Stimulated activated naive CD8-positive, alpha-beta T cell treated with anti-CD3 and anti-CD28 coated beads, Interleukin-15, amount 100 ng/mL, for 72 hours (primary cell): ENCODE measurements at regions not wholly inside any gene's neighbourhood (a gene's known extent, or its start where the extent isn't known, plus 50 kb on each side); places are given as distances from the start of the nearest gene placed in this dataset.
"Not testable (repeated sequence)": the region's sequence is repeated elsewhere in the genome, so short reads cannot be mapped to it uniquely, and the experiment has no call there.

Experiments
- ATAC-seq: fragments of 150-1000 bp; cut with Tn5 transposase; 2 replicates; pipeline ENCODE4 v1.10.0; 2021; ENCODE audit warnings: mild to moderate bottlenecking, moderate library complexity
- DNase-seq, 2 donors: peaks; one replicate each; pipeline ENCODE4 v3.0.0; 2021 to 2022
- H3K27ac Mint-ChIP-seq, 2 donors: one replicate each; pipeline ENCODE4 v1.8.0; 2022; ENCODE audit warnings: mild to moderate bottlenecking in 2 of 2, mixed read lengths in 2 of 2, moderate library complexity in 2 of 2
- H3K27me3 Mint-ChIP-seq: one replicate; pipeline ENCODE4 v1.8.0; 2022; ENCODE audit warnings: mixed read lengths
- H3K4me1 Mint-ChIP-seq: one replicate; pipeline ENCODE4 v1.8.0; 2022; ENCODE audit warnings: mild to moderate bottlenecking, mixed read lengths
- H3K4me3 Mint-ChIP-seq, 2 donors: one replicate each; pipeline ENCODE4 v1.8.0; 2022; ENCODE audit warnings: mild to moderate bottlenecking in 2 of 2, mixed read lengths in 2 of 2, moderate library complexity in 1 of 2
- H3K9me3 Mint-ChIP-seq, 2 donors: one replicate each; pipeline ENCODE4 v1.8.0; 2022; ENCODE audit warnings: mixed read lengths in 2 of 2

GRCh38 chr4:91653067-91653466, 650.7 kb upstream of the GRID2 start:
- Mint-ChIP-seq H3K4me1 (no peaks in the 10 kb centered on the region), H3K9me3 (peaks cover 30 to 39% of the 10 kb centered on the region in 2 donors), H3K27ac (no peak overlapping the region), H3K4me3 (no peak overlapping the region), H3K27me3 (no peaks in the 10 kb centered on the region)
- DNase-seq: no peak
- no peak for ATAC-seq

- H3K9me3 Mint-ChIP-seq: peaks cover 0 to 28% of the 10 kb centered on the region in 2 donors
- no peaks in the 10 kb centered on the region for H3K4me1 Mint-ChIP-seq
- no peak overlapping the region for H3K4me3 Mint-ChIP-seq
- H3K27ac Mint-ChIP-seq: no peak overlapping the region
- DNase-seq: no peak
- no peaks in the 10 kb centered on the region for H3K27me3 Mint-ChIP-seq
- no peak for ATAC-seq
Observed at GRCh38 chr4:91681091-91681490, 622.7 kb upstream of the GRID2 start.

DNA sequence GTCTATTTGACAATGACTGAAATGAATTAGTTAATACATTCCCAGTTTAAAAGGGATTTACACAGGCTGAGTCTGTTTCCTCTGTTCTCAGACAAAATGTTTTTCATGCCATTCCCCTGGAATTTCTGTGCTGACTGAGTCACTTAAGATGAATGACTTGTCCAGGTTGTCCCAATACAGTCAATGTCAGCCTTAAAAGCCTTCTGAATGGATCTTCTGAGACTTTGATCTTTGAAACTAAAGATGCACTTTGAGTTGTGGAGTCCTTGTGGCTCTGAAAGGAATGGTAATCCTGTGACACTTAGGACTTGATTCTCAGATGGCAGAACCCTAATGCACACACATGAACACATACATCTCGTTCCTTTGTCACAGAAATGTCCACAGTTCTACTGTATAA, 622.2 kb upstream of the GRID2 start:
- DNase-seq (no peak), ATAC-seq (no peak)
- Mint-ChIP-seq H3K27me3 (no peaks in the 10 kb centered on the region), H3K9me3 (peaks cover 0 to 29% of the 10 kb centered on the region in 2 donors), H3K27ac (no peak overlapping the region), H3K4me3 (no peak overlapping the region), H3K4me1 (no peaks in the 10 kb centered on the region)

DNA sequence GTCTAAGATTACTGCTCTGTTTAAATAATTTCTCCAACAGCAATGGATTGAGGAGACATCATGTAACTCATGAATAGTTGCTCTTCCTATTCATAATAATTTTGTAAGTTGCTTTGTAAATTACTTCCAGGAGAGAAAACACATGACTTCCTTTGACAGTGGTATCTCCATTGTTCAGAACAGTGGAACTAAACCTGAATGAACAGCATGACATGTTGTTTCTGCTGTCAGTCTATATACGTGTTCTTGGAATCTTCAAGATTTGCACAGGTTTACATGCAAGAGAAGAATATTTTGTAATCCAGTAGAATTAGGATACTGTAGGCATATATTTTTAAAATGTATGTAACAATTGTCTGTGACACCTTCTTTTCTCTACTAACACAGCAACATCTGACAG, 618.8 kb upstream of the GRID2 start:
- H3K4me3 Mint-ChIP-seq: no peak overlapping the region
- no peak overlapping the region for H3K27ac Mint-ChIP-seq
- ATAC-seq: no peak
- DNase-seq: no peak
- H3K9me3 Mint-ChIP-seq: peaks cover 0 to 21% of the 10 kb centered on the region in 2 donors
- no peaks in the 10 kb centered on the region for H3K4me1 Mint-ChIP-seq
- no peaks in the 10 kb centered on the region for H3K27me3 Mint-ChIP-seq

DNA sequence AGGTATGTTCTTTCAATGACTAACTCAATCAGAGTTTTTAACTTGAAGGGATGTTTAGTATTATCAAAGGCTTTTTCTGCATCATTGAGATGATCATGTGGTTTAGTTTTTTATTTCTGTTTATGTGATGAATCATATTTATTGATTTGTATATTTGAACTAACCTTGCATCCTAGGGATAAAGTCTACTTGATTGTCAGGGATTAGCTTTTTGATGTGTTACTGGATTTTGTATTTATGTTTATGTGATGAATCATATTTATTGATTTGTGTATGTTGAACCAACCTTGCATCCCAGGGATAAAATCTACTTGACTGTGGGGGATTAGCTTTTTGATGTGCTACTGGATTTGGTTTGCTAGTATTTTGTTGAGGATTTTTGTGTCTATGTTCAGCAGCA, 615.4 kb upstream of the GRID2 start:
- H3K4me1 Mint-ChIP-seq: no peaks in the 10 kb centered on the region
- H3K9me3 Mint-ChIP-seq: peaks cover 7 to 40% of the 10 kb centered on the region in 2 donors
- no peak overlapping the region for H3K4me3 Mint-ChIP-seq
- ATAC-seq (no peak), DNase-seq (no peak)
- no peaks in the 10 kb centered on the region for H3K27me3 Mint-ChIP-seq
- no peak overlapping the region for H3K27ac Mint-ChIP-seq

DNA sequence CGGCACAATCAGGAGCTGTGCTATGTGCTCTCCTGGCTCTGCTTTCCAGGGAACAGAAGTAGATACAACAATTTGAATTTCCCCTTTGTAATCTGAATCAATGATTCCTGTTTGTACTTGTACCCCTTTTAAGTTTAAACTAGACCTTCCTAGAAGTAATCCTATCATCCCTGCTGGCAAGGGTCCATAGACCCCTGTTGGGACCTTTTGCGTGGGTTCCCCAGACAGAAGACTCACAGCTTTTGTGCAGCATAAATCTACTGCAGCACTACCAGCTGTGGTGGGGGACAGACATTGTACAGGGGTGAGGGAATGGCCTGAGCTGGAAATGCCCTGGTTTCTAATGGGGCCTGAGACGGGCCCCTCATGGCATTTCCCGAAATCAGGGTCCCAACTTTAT, 604.1 kb upstream of the GRID2 start:
- not testable (repeated sequence) for H3K4me1 Mint-ChIP-seq, H3K4me3 Mint-ChIP-seq, H3K27me3 Mint-ChIP-seq, H3K27ac Mint-ChIP-seq, ATAC-seq, DNase-seq
- peaks cover 19% of the 10 kb centered on the region in 2 donors for H3K9me3 Mint-ChIP-seq

GRCh38 chr4:91729851-91730250, 573.9 kb upstream of the GRID2 start:
- ATAC-seq: no peak

GRCh38 chr4:91734682-91735081, 569.1 kb upstream of the GRID2 start:
- DNase-seq: no peak
- Mint-ChIP-seq H3K27ac (no peak overlapping the region), H3K9me3 (no peaks in the 10 kb centered on the region), H3K4me1 (no peaks in the 10 kb centered on the region), H3K27me3 (no peaks in the 10 kb centered on the region), H3K4me3 (no peak overlapping the region)
- ATAC-seq: no peak

More at GRCh38 chr4:91729851-91730250, 573.9 kb upstream of the GRID2 start:
- Mint-ChIP-seq H3K4me3 (no peak overlapping the region), H3K27me3 (no peaks in the 10 kb centered on the region), H3K9me3 (no peaks in the 10 kb centered on the region), H3K4me1 (no peaks in the 10 kb centered on the region), H3K27ac (no peak overlapping the region)
- DNase-seq: no peak

- not testable (repeated sequence) for H3K27ac Mint-ChIP-seq, H3K27me3 Mint-ChIP-seq, DNase-seq, H3K4me3 Mint-ChIP-seq, ATAC-seq, H3K9me3 Mint-ChIP-seq, H3K4me1 Mint-ChIP-seq
Observed at GRCh38 chr4:91738831-91739230, 564.9 kb upstream of the GRID2 start.

GRCh38 chr4:91746551-91746950, 557.2 kb upstream of the GRID2 start:
- Mint-ChIP-seq H3K27ac (no peak overlapping the region), H3K9me3 (peaks cover 24 to 26% of the 10 kb centered on the region in 2 donors), H3K27me3 (no peaks in the 10 kb centered on the region), H3K4me1 (no peaks in the 10 kb centered on the region), H3K4me3 (no peak overlapping the region)
- ATAC-seq (no peak), DNase-seq (no peak)

DNA sequence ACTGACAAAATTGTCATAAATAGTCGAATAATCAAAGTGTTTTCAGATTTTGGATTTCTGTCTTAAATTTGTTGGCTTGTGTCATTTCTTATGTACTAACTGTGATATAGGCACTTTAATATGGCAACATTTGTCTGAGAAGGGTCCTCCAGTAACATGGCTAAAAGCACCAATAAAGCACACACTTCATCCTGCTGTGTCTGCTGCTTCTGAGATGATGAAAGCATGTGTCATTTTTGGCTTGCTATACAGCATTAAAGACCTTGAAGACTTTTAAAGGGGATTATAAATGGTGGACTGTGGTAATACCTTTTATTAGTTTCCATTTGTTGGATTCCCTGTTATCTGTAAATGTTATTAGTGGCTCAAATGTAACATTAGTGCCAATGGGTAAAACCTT, 551.8 kb upstream of the GRID2 start:
- Mint-ChIP-seq H3K9me3 (peaks cover 4 to 7% of the 10 kb centered on the region in 2 donors), H3K4me1 (no peaks in the 10 kb centered on the region), H3K4me3 (no peak overlapping the region), H3K27me3 (no peaks in the 10 kb centered on the region), H3K27ac (no peak overlapping the region)
- DNase-seq: no peak
- no peak for ATAC-seq

DNA sequence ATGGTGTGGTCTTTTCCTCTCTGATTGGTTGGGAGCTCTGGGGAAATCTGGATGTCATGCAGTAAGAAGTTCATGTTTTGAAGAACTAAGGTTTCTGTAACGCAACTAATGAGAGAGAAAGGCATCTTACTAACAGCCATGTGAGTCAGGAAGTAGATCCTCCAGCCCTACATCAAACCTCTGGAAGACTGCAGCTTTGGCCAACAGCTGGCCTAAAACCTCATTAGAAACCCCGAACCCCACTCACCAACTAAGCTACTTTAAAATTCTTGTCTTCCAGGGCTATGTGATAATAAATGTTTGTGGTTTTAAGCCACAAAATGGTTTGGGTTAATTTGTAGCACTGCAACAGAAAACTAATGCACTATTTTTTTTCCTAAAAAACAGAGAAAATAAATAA, 549.0 kb upstream of the GRID2 start:
- H3K4me1 Mint-ChIP-seq: no peaks in the 10 kb centered on the region
- no peak overlapping the region for H3K4me3 Mint-ChIP-seq
- H3K27ac Mint-ChIP-seq: no peak overlapping the region
- no peaks in the 10 kb centered on the region for H3K27me3 Mint-ChIP-seq
- DNase-seq (no peak), ATAC-seq (no peak)
- peaks cover 4 to 7% of the 10 kb centered on the region in 2 donors for H3K9me3 Mint-ChIP-seq

- Mint-ChIP-seq H3K27me3 (no peaks in the 10 kb centered on the region), H3K27ac (no peak overlapping the region), H3K4me3 (no peak overlapping the region), H3K9me3 (peaks cover 0 to 4% of the 10 kb centered on the region in 2 donors), H3K4me1 (no peaks in the 10 kb centered on the region)
- ATAC-seq (no peak), DNase-seq (no peak)
Observed at GRCh38 chr4:91758487-91758886, 545.3 kb upstream of the GRID2 start.

GRCh38 chr4:91764085-91764484, 539.7 kb upstream of the GRID2 start:
- H3K4me1 Mint-ChIP-seq: no peaks in the 10 kb centered on the region
- no peak for DNase-seq

GRCh38 chr4:91769912-91770311, 533.9 kb upstream of the GRID2 start:
- ATAC-seq: no peak
- no peak for DNase-seq
- Mint-ChIP-seq H3K9me3 (peaks cover 18 to 44% of the 10 kb centered on the region in 2 donors), H3K27me3 (no peaks in the 10 kb centered on the region), H3K4me1 (no peaks in the 10 kb centered on the region), H3K27ac (no peak overlapping the region), H3K4me3 (no peak overlapping the region)

More at GRCh38 chr4:91764085-91764484, 539.7 kb upstream of the GRID2 start:
- Mint-ChIP-seq H3K4me3 (no peak overlapping the region), H3K9me3 (peaks cover 0 to 9% of the 10 kb centered on the region in 2 donors), H3K27me3 (no peaks in the 10 kb centered on the region), H3K27ac (peak overlapping the region in 1 of 2 donors; percentile 33)
- ATAC-seq: no peak

- not testable (repeated sequence) for H3K27ac Mint-ChIP-seq, DNase-seq, H3K27me3 Mint-ChIP-seq, H3K4me1 Mint-ChIP-seq, ATAC-seq, H3K9me3 Mint-ChIP-seq, H3K4me3 Mint-ChIP-seq
Observed at GRCh38 chr4:91791631-91792030, 512.1 kb upstream of the GRID2 start.

DNA sequence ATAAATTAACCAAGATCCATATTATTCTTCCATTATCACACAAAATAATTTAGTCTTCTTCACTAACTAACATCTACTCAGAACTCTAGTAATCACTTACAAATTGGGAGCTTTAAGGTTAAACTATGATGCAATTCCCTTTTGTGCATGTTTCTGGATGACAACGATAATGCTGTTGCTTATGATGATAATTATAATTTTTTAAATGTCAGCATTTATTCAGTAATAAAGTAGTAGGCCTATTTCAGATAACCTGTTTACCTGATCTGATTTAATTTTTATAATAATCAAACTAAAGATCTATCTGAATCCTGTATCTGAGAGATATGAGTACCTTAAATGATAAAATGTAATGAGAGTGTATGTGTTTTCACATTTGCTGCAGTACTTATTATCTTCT, 507.8 kb upstream of the GRID2 start:
- Mint-ChIP-seq H3K27me3 (no peaks in the 10 kb centered on the region), H3K9me3 (peaks cover 0 to 13% of the 10 kb centered on the region in 2 donors), H3K4me1 (no peaks in the 10 kb centered on the region), H3K27ac (no peak overlapping the region), H3K4me3 (no peak overlapping the region)
- ATAC-seq (no peak), DNase-seq (no peak)
